HEK293T (cell line): ENCODE measurements at regions not wholly inside any gene's neighbourhood (a gene's known extent, or its start where the extent isn't known, plus 50 kb on each side); places are given as distances from the start of the nearest gene placed in this dataset.
A peak's percentile ranks its signal among the peaks of the same experiment; 100 is the strongest.

ENCODE experiments used
- CTCF ChIA-PET: fragments of 350-600 bp; formaldehyde crosslinking; extraction: SDS; loops from one replicate; lab custom pipeline; 2021; ENCODE audit warnings: antibody characterized with exemption, inconsistent platforms; lab: Yijun Ruan, JAX
- POLR2A ChIA-PET: fragments of 350-600 bp; formaldehyde crosslinking; extraction: SDS; loops from one replicate; lab custom pipeline; 2020; ENCODE audit warnings: antibody characterized with exemption, inconsistent platforms; lab: Yijun Ruan, JAX
- DNase-seq: peaks from one replicate; pipeline ENCODE4 v3.0.0; 2012; ENCODE audit warnings: mixed read lengths; ENCODE audit errors: extremely low spot score
- ARNT ChIP-seq: fragments of 450-650 bp; IDR thresholded peaks from 2 replicates; pipeline ENCODE4 v1.6.1; 2017; ENCODE audit warnings: mild to moderate bottlenecking
- BHLHE40 ChIP-seq: fragments of 450-650 bp; IDR thresholded peaks from 2 replicates; pipeline ENCODE4 v1.6.1; 2016; ENCODE audit warnings: mild to moderate bottlenecking, moderate library complexity, borderline replicate concordance
- CTBP1 ChIP-seq: fragments of 450-650 bp; IDR thresholded peaks from 2 replicates; pipeline ENCODE4 v1.6.1; 2016; ENCODE audit warnings: borderline replicate concordance
- ELF4 ChIP-seq: fragments of 450-650 bp; IDR thresholded peaks from 2 replicates; pipeline ENCODE4 v1.6.1; 2017; ENCODE audit warnings: antibody characterized with exemption
- FOXA1 ChIP-seq: fragments of 450-650 bp; IDR thresholded peaks from 2 replicates; pipeline ENCODE4 v1.6.1; 2016; ENCODE audit warnings: mild to moderate bottlenecking
- FOXK2 ChIP-seq: fragments of 450-650 bp; IDR thresholded peaks from 2 replicates; pipeline ENCODE4 v1.6.1; 2016; ENCODE audit warnings: mild to moderate bottlenecking
- FOXM1 ChIP-seq: fragments of 450-650 bp; IDR thresholded peaks from 2 replicates; pipeline ENCODE4 v1.6.1; 2017; ENCODE audit warnings: mild to moderate bottlenecking, borderline replicate concordance
- HDGF ChIP-seq: fragments of 450-650 bp; IDR thresholded peaks from 2 replicates; pipeline ENCODE4 v1.6.1; 2017; ENCODE audit warnings: antibody characterized with exemption, borderline replicate concordance
- L3MBTL2 ChIP-seq: fragments of 450-650 bp; conservative IDR thresholded peaks from 2 replicates; pipeline ENCODE4 v1.6.1; 2016; ENCODE audit warnings: mild to moderate bottlenecking
- LEF1 ChIP-seq: fragments of 450-650 bp; IDR thresholded peaks from 2 replicates; pipeline ENCODE4 v1.6.1; 2017; ENCODE audit warnings: mild to moderate bottlenecking, borderline replicate concordance
- NFRKB ChIP-seq: fragments of 450-650 bp; IDR thresholded peaks from 2 replicates; pipeline ENCODE4 v1.6.1; 2016; ENCODE audit warnings: mild to moderate bottlenecking, moderate library complexity
- PKNOX1 ChIP-seq: fragments of 450-650 bp; IDR thresholded peaks from 2 replicates; pipeline ENCODE4 v1.6.1; 2016
- SP1 ChIP-seq: fragments of 450-650 bp; IDR thresholded peaks from 2 replicates; pipeline ENCODE4 v1.6.1; 2017
- SUZ12 ChIP-seq: fragments of 450-650 bp; IDR thresholded peaks from 2 replicates; pipeline ENCODE4 v1.6.1; 2016; ENCODE audit warnings: mild to moderate bottlenecking
- TARDBP ChIP-seq: fragments of 450-650 bp; IDR thresholded peaks from 2 replicates; pipeline ENCODE4 v1.6.1; 2016
- ZNF384 ChIP-seq: fragments of 450-650 bp; IDR thresholded peaks from 2 replicates; pipeline ENCODE4 v1.6.1; 2016

- DNase-seq: no peak
- CTCF ChIA-PET: no interaction called here
- POLR2A ChIA-PET: no interaction called here
- TF ChIP-seq HDGF (no peak), PKNOX1 (peak; percentile 28; the same call in 1 of the 2 replicates)
These were observed 81.8 kb upstream of the NEURL1B start for GRCh38 chr5:172559004-172559932.

- ChIA-PET POLR2A (no interaction called here), CTCF (no interaction called here)
- DNase-seq: no peak
- TF ChIP-seq FOXA1 (no peak), ZNF384 (no peak)
These were observed 82.7 kb upstream of the NEURL1B start for GRCh38 chr5:172558076-172558976.

- CTCF ChIA-PET: interaction anchor here (0.6 kb wide), 1 partner anchor 19 kb away, joined by 3 read pairs; no protein-coding TSS in a partner anchor
- TF ChIP-seq SUZ12 (no peak), HDGF (no peak), SP1 (no peak), BHLHE40 (no peak), CTBP1 (no peak), TARDBP (no peak), FOXA1 (no peak)
These were observed 84.0 kb upstream of the NEURL1B start for GRCh38 chr5:172556971-172557461.

GRCh38 chr5:172556262-172556661 lies 84.8 kb upstream of the NEURL1B start:
- no peak for DNase-seq
- no peak for TF ChIP-seq ARNT
- no peak for TF ChIP-seq SP1
- no peak for TF ChIP-seq LEF1
- TF ChIP-seq NFRKB: no peak
- TF ChIP-seq FOXM1: no peak
- no peak for TF ChIP-seq HDGF
- ChIA-PET POLR2A (no interaction called here), CTCF (no interaction called here)

More at GRCh38 chr5:172556971-172557461, 84.0 kb upstream of the NEURL1B start:
- DNase-seq: no peak
- POLR2A ChIA-PET: no interaction called here

GRCh38 chr5:172554562-172554961 lies 86.5 kb upstream of the NEURL1B start:
- POLR2A ChIA-PET: no interaction called here

GRCh38 chr5:172553903-172554302 lies 87.2 kb upstream of the NEURL1B start:
- TF ChIP-seq PKNOX1 (no peak), FOXM1 (no peak)
- ChIA-PET CTCF (no interaction called here), POLR2A (no interaction called here)
- DNase-seq: no peak

More at GRCh38 chr5:172554562-172554961, 86.5 kb upstream of the NEURL1B start:
- DNase-seq: no peak
- no peak for TF ChIP-seq SUZ12
- no peak for TF ChIP-seq FOXA1
- no peak for TF ChIP-seq CTBP1
- TF ChIP-seq PKNOX1: no peak
- no peak for TF ChIP-seq BHLHE40
- TF ChIP-seq ZNF384: no peak
- no peak for TF ChIP-seq TARDBP
- no peak for TF ChIP-seq NFRKB
- no peak for TF ChIP-seq SP1
- no peak for TF ChIP-seq ELF4
- CTCF ChIA-PET: no interaction called here

- DNase-seq: no peak
- TF ChIP-seq BHLHE40 (no peak), ARNT (no peak), HDGF (no peak), PKNOX1 (no peak), L3MBTL2 (no peak), SUZ12 (no peak), ZNF384 (no peak), SP1 (no peak), FOXM1 (no peak), ELF4 (no peak), CTBP1 (no peak), FOXA1 (no peak), LEF1 (no peak), NFRKB (no peak), TARDBP (no peak), FOXK2 (no peak)
- CTCF ChIA-PET: no interaction called here
- POLR2A ChIA-PET: no interaction called here
These were observed 87.9 kb upstream of the NEURL1B start for GRCh38 chr5:172553167-172553566.
